SJCRH30 (cell line): ENCODE measurements at regions not wholly inside any gene's neighbourhood (a gene's known extent, or its start where the extent isn't known, plus 50 kb on each side); places are given as distances from the start of the nearest gene placed in this dataset.

Experiments
- DNase-seq, 2 experiments: peaks; one replicate each; pipeline ENCODE4 v3.0.0-alpha.2; 2015 to 2020
- H3K27ac ChIP-seq: fragments of 250-450 bp; sonication (Bioruptor Pico); 2 replicates; pipeline ENCODE4 v1.5.1; 2020; ENCODE audit warnings: mild to moderate bottlenecking, moderate library complexity
- H3K27me3 ChIP-seq: fragments of 250-450 bp; sonication (Bioruptor Pico); 2 replicates; pipeline ENCODE4 v1.5.1; 2020; ENCODE audit warnings: mild to moderate bottlenecking, moderate library complexity
- H3K36me3 ChIP-seq: fragments of 250-450 bp; sonication (Bioruptor Pico); 2 replicates; pipeline ENCODE4 v1.5.1; 2020; ENCODE audit warnings: mild to moderate bottlenecking, moderate library complexity
- H3K4me1 ChIP-seq: fragments of 250-450 bp; sonication (Bioruptor Pico); 2 replicates; pipeline ENCODE4 v1.5.1; 2020; ENCODE audit warnings: mild to moderate bottlenecking, moderate library complexity
- H3K4me3 ChIP-seq: fragments of 250-450 bp; sonication (Bioruptor Pico); 2 replicates; pipeline ENCODE4 v1.5.1; 2020; ENCODE audit warnings: mild to moderate bottlenecking, moderate library complexity
- H3K9me3 ChIP-seq: fragments of 250-450 bp; sonication (Bioruptor Pico); replicated peaks from 2 replicates; pipeline ENCODE4 v1.5.1; 2020; ENCODE audit warnings: mild to moderate bottlenecking, moderate library complexity

GRCh38 chr7:12741951-12742575, 54.6 kb downstream of the ARL4A start:
- no peak for DNase-seq
- Histone ChIP-seq H3K4me3 (no peak overlapping the region), H3K36me3 (no peaks in the 10 kb centered on the region), H3K4me1 (no peaks in the 10 kb centered on the region), H3K9me3 (no peaks in the 10 kb centered on the region), H3K27me3 (no peaks in the 10 kb centered on the region), H3K27ac (no peak overlapping the region)

GRCh38 chr7:12746211-12746610, 58.8 kb downstream of the ARL4A start:
- DNase-seq = no peak
- H3K36me3 ChIP-seq = no peaks in the 10 kb centered on the region
- no peak overlapping the region for H3K27ac ChIP-seq
- no peaks in the 10 kb centered on the region for H3K9me3 ChIP-seq
- no peak overlapping the region for H3K4me3 ChIP-seq
- no peaks in the 10 kb centered on the region; the same call in 1 of the 2 replicates for H3K27me3 ChIP-seq
- H3K4me1 ChIP-seq = no peaks in the 10 kb centered on the region

- H3K27me3 ChIP-seq = no peaks in the 10 kb centered on the region; the same call in 1 of the 2 replicates
- H3K4me3 ChIP-seq = peak overlapping the region; percentile 38
- no peak overlapping the region for H3K27ac ChIP-seq
- DNase-seq = peak in 1 of 2 experiments; percentile 8
- no peaks in the 10 kb centered on the region for H3K9me3 ChIP-seq
- H3K4me1 ChIP-seq = no peaks in the 10 kb centered on the region
- H3K36me3 ChIP-seq = no peaks in the 10 kb centered on the region
Observed at GRCh38 chr7:12747687-12748306, 60.4 kb downstream of the ARL4A start.

- H3K4me3 ChIP-seq = no peak overlapping the region
- no peaks in the 10 kb centered on the region for H3K4me1 ChIP-seq
- no peaks in the 10 kb centered on the region; the same call in 1 of the 2 replicates for H3K27me3 ChIP-seq
- no peaks in the 10 kb centered on the region for H3K36me3 ChIP-seq
- H3K27ac ChIP-seq = no peak overlapping the region
- H3K9me3 ChIP-seq = no peaks in the 10 kb centered on the region
- DNase-seq = no peak
Observed at GRCh38 chr7:12749069-12749468, 61.6 kb downstream of the ARL4A start.

GRCh38 chr7:12749746-12750145, 62.3 kb downstream of the ARL4A start:
- H3K9me3 ChIP-seq = no peaks in the 10 kb centered on the region
- no peaks in the 10 kb centered on the region; the same call in 1 of the 2 replicates for H3K27me3 ChIP-seq
- H3K4me1 ChIP-seq = no peaks in the 10 kb centered on the region
- H3K4me3 ChIP-seq = no peak overlapping the region
- H3K36me3 ChIP-seq = no peaks in the 10 kb centered on the region
- no peak for DNase-seq
- H3K27ac ChIP-seq = no peak overlapping the region

- Histone ChIP-seq H3K9me3 (no peaks in the 10 kb centered on the region), H3K27ac (no peak overlapping the region), H3K27me3 (no peaks in the 10 kb centered on the region; the same call in 1 of the 2 replicates), H3K4me1 (no peaks in the 10 kb centered on the region), H3K36me3 (no peaks in the 10 kb centered on the region), H3K4me3 (no peak overlapping the region)
- no peak for DNase-seq
Observed at GRCh38 chr7:12751764-12752163, 64.3 kb downstream of the ARL4A start.

GRCh38 chr7:12754179-12754578, 66.7 kb downstream of the ARL4A start:
- no peaks in the 10 kb centered on the region for H3K4me1 ChIP-seq
- H3K36me3 ChIP-seq = no peaks in the 10 kb centered on the region
- no peaks in the 10 kb centered on the region; the same call in 1 of the 2 replicates for H3K27me3 ChIP-seq
- no peaks in the 10 kb centered on the region for H3K9me3 ChIP-seq
- DNase-seq = no peak
- no peak overlapping the region for H3K27ac ChIP-seq
- no peak overlapping the region for H3K4me3 ChIP-seq

- DNase-seq = no peak
- no peak overlapping the region for H3K27ac ChIP-seq
- no peaks in the 10 kb centered on the region for H3K36me3 ChIP-seq
- H3K4me3 ChIP-seq = no peak overlapping the region
- no peaks in the 10 kb centered on the region for H3K4me1 ChIP-seq
- no peaks in the 10 kb centered on the region for H3K27me3 ChIP-seq
- H3K9me3 ChIP-seq = no peaks in the 10 kb centered on the region
Observed at GRCh38 chr7:12756821-12757220, 69.4 kb downstream of the ARL4A start.

- no peaks in the 10 kb centered on the region for H3K4me1 ChIP-seq
- no peak overlapping the region for H3K27ac ChIP-seq
- no peak overlapping the region for H3K4me3 ChIP-seq
- no peaks in the 10 kb centered on the region for H3K9me3 ChIP-seq
- no peaks in the 10 kb centered on the region for H3K36me3 ChIP-seq
- H3K27me3 ChIP-seq = no peaks in the 10 kb centered on the region
- DNase-seq = no peak
Observed at GRCh38 chr7:12757443-12757842, 70.0 kb downstream of the ARL4A start.

- H3K36me3 ChIP-seq = no peaks in the 10 kb centered on the region
- no peak overlapping the region for H3K4me3 ChIP-seq
- H3K27me3 ChIP-seq = no peaks in the 10 kb centered on the region
- H3K4me1 ChIP-seq = no peaks in the 10 kb centered on the region
- DNase-seq = no peak
- no peak overlapping the region for H3K27ac ChIP-seq
- H3K9me3 ChIP-seq = no peaks in the 10 kb centered on the region
Observed at GRCh38 chr7:12759151-12759550, 71.7 kb downstream of the ARL4A start.

- H3K36me3 ChIP-seq = no peaks in the 10 kb centered on the region
- H3K4me3 ChIP-seq = no peak overlapping the region
- H3K4me1 ChIP-seq = no peaks in the 10 kb centered on the region
- no peak overlapping the region for H3K27ac ChIP-seq
- H3K9me3 ChIP-seq = no peaks in the 10 kb centered on the region
- DNase-seq = no peak
- no peaks in the 10 kb centered on the region for H3K27me3 ChIP-seq
Observed at GRCh38 chr7:12761111-12761510, 73.7 kb downstream of the ARL4A start.

GRCh38 chr7:12761691-12762090, 74.3 kb downstream of the ARL4A start:
- H3K4me3 ChIP-seq = no peak overlapping the region
- H3K36me3 ChIP-seq = no peaks in the 10 kb centered on the region
- H3K27ac ChIP-seq = no peak overlapping the region
- no peaks in the 10 kb centered on the region for H3K27me3 ChIP-seq
- no peak for DNase-seq
- H3K4me1 ChIP-seq = no peaks in the 10 kb centered on the region
- H3K9me3 ChIP-seq = no peaks in the 10 kb centered on the region

- H3K4me3 ChIP-seq = no peak overlapping the region
- H3K36me3 ChIP-seq = no peaks in the 10 kb centered on the region
- DNase-seq = no peak
- no peaks in the 10 kb centered on the region for H3K4me1 ChIP-seq
- H3K27ac ChIP-seq = no peak overlapping the region
- no peaks in the 10 kb centered on the region for H3K9me3 ChIP-seq
- no peaks in the 10 kb centered on the region for H3K27me3 ChIP-seq
Observed at GRCh38 chr7:12764458-12764891, 77.0 kb downstream of the ARL4A start.

GRCh38 chr7:12765431-12766100, 78.1 kb downstream of the ARL4A start:
- peak; percentile 7 to 22 for DNase-seq
- H3K36me3 ChIP-seq = no peaks in the 10 kb centered on the region

GRCh38 chr7:12766416-12766815, 79.0 kb downstream of the ARL4A start:
- no peak overlapping the region for H3K27ac ChIP-seq
- no peaks in the 10 kb centered on the region for H3K27me3 ChIP-seq
- no peak for DNase-seq
- no peaks in the 10 kb centered on the region for H3K9me3 ChIP-seq
- H3K36me3 ChIP-seq = no peaks in the 10 kb centered on the region
- H3K4me1 ChIP-seq = no peaks in the 10 kb centered on the region; the same call in 1 of the 2 replicates
- no peak overlapping the region for H3K4me3 ChIP-seq

More at GRCh38 chr7:12765431-12766100, 78.1 kb downstream of the ARL4A start:
- Histone ChIP-seq H3K9me3 (no peaks in the 10 kb centered on the region), H3K27ac (no peak overlapping the region), H3K4me1 (no peaks in the 10 kb centered on the region; the same call in 1 of the 2 replicates), H3K4me3 (no peak overlapping the region), H3K27me3 (no peaks in the 10 kb centered on the region)
